HG02588 (cell line): ENCODE measurements at regions not wholly inside any gene's neighbourhood (a gene's known extent, or its start where the extent isn't known, plus 50 kb on each side); places are given as distances from the start of the nearest gene placed in this dataset.

Experiments used
- ATAC-seq: cut with Tn5 transposase; IDR thresholded peaks from one replicate; pipeline ENCODE4 v1.9.1; 2021; ENCODE audit warnings: mild to moderate bottlenecking, moderate library complexity; ENCODE audit not compliant: unreplicated experiment

DNA sequence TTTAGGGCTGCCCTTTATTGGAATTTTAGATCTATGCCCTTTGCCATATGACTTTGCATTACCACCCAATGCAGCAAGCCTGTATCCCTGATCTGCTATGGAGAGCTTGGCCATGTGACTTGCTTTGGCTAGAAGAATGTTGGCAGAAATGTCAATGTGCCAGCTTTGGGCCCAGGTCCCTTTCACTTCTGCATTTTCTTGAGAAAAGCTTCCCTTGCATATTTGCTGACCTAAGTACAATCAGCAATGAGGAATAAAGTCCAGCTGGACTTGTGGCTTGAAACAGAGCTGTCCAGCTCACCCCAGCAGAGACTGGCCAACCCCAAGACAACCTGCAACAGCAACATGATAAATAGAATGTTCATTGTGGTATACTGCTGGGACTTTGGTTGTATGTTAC is 135.9 kb downstream of the PAH start:
- ATAC-seq: no peak

DNA sequence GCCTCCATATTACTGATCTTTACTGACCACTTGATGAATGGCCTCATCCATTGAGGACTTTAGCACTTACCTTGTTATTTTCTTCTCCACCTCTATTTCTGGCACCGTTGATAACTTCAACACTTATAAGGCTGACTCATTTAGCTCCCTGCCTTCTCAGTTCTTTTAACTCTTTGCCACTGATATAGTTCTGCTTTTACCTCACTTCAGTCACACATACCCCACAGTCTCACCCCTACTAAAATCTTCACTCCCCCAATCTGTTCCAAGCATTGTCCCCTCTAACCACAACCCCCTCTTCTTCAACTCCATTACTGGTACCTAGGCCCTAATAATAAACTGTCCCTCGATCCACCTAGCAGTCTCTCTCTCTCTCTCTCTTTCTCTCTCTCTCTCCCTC is 141.0 kb downstream of the PAH start:
- ATAC-seq: no peak

DNA sequence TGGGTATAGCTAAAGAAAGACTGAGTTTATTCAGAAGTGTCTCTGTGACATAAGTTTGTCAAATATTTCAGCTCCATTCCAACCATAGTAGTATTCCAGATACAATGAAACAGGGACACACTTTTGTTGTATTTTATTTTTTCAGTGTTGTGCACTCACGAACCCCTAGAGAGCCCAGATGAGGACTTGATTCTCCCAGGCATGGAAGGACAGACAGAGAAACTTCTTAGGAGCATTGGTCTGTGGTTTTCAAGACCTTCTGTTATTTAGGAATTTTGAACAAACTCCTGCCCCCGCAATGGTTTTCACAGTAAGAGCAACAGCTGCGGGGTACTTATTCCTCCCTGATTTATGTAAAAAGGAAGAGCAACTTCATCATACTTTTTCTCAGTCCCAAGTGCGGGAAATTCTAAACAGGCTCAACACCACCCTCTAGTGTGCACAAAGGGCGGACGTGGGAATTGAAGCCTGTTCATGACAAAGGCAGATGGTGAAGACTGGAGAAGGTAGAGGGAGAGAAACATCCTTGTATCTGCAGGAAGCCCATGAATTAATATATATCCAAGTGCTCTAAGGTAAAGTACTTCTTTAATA is 147.6 kb downstream of the PAH start:
- ATAC-seq: no peak

DNA sequence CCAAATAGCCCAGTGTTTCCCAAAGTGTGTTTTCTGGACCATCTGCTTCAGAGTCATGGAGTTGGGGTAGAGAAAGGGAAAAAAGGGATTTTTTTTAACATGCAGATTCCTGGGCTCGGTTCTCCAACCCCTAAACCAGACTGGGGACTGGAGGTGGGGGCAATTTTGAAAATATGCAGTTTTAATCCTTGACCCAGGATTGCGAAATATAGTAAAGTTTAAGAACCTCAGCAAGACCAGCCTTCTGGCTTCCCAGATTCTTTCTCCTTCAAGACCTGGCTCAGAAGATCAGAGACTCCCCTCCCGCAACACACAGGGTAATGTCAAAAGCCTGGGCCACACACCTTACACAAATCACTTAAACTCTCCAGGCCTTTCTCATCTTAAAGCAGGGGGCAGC is 150.1 kb downstream of the PAH start:
- ATAC-seq: no peak

DNA sequence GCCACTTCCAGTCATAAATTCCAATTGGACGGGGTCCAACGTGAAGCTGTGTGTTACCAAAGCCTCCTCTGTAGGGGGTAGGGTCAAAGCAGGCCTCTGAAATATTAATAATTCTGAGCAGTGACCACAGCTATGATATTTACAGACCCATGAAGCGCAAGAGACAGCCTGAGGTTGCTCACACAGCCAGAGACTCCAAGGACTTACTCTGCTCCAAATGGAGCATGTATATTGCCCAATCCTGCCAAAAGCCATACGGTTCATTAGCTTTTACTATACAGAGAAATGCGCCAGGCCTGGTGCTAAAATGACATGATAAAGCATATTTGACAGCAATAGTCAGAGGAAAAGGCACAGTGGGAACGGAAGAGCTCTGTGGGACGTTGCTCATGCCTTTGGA is 151.3 kb downstream of the PAH start:
- ATAC-seq: no peak

DNA sequence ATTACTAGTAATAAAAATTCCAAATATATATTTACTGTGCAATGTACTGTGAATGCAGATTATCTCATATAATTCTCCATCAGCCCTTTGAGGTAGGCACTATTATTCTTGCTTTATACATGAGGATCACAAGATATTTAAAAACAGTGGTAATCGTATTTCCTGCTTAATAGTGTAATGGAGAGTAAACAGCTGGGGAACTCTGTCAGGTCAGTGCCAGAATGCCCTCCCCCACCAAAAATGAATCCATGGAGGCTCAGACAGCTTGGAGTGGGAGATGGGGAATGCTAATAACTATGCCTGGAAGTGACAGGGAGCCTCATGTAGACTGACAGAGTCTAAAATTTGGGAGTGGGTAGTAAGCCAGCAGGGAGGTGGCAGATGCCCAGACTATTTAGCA is 153.6 kb downstream of the PAH start:
- no peak for ATAC-seq

DNA sequence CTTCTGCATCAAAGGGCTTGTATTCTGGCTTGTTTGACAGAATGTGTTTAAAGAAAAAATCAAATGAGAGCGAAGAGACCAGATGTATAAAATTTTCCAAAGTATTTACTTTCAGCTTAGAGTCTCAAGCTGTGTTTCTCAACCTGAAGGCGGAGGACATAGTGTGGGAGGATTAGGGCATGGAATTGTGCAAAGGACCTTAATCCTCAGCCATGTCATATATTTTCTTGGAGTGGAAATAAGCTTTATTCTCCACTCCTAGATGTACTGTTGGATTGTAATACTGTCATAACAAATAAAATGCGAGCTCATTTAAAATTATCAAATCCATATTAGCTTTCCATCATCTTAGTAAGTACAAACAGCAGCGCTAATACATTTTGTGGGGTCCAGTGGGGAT is 154.0 kb downstream of the PAH start:
- no peak for ATAC-seq

DNA sequence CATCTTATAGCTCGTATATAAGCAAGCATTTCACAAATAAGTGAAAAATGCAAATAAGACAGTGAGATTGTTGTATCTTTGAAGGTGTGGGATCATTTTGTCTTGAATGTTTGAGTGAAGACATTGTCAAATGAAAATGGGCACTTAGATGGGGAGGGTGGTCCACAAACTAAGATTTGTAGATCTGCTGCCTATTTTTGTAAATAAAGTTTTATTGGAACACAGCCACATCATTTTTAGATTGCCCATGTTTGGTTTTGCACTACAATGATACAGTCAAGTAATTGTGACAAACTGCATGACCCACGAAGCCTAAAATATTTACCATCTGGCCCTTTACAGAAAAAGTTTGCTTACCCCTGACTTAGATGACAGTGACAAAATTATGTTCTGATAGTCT is 156.7 kb downstream of the PAH start:
- ATAC-seq: no peak

DNA sequence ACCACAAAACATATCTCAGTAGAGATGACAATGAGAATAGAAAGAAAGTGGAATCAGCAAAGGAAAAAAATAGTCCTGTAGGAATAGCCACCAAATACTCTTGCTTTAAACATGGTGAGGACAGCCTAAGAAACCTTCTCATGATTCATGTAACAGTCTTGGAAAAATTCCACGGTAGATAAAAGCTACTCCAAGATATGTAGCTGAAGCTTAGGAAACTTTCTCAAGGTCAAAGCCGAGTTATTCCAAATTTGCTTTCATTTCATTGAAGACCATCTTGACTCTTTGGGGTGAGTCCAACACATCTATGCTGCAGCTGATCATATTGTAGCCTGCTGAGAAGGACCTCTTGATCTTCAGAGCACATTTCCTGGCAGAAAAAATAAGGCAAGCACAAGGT is 157.6 kb downstream of the PAH start:
- no peak for ATAC-seq

DNA sequence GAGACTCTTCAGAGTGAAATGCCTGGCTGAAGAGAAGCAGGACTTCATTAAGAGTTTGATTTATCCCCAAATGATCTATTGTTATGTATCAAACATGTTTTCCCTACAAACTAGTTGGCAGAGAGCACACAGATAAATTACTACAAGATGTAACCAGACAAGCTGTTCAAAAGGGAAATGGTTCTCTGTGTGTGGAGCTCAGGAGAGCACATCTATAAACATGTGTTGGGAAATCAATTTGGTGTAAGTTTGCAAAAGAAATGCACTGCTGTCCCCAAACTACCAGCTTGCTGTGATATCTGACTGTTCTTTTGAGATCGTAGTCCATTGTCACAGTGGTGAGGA is 159.2 kb downstream of the PAH start:
- ATAC-seq: no peak

DNA sequence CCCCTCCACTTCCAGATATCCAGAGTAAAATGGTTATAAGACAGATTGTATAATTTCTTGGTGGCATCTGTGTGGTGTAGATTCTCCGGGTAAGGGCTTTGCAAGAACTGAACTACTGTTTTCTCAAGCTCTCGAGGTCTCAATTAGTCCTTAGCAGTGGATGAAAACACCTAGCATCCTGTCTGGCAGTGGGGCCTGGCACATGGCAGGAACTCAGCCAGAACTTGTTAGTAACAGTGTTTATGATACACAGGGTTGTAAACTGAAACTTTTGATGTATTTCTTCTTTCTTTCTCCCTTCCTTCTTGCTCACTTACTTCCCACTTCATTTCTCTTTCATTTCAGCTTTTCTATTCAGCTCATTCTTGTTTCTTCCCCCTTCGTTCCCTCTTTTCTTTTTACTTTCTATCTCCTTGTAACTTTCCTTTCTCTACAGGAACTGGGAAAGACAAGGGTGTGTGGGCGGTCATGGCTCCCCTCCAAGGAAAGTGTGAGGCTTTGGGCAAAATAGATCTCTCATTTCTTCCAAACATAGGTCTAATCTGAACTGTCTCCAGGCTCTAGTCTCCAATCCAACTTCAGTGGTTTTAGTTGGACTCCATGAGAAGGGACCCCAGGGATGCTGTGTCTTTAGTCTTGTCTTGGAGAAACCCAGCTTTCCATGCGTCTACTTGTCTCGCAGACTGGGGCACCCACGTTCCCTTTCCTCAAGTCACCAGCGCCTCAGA is 159.7 kb downstream of the PAH start:
- ATAC-seq: no peak

DNA sequence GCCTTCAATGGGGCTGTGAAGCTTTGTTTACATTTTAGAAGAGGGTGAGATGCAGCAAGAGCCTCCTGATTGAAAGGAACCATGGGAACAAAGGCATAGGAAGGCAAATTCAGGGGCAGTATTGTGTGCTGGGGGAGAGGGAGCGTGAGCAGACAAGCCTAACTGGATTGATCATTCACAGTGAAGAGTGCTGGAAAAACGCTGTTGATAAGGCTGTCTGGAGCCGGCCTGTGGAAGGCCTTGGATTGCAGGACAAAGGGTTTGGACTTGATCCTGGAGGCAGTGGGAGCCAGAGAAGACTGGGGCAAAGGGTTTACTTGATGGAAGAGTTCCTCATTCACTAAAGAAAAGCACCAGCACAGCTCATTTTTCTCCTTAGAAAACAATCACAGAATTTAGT is 160.5 kb downstream of the PAH start:
- no peak for ATAC-seq

DNA sequence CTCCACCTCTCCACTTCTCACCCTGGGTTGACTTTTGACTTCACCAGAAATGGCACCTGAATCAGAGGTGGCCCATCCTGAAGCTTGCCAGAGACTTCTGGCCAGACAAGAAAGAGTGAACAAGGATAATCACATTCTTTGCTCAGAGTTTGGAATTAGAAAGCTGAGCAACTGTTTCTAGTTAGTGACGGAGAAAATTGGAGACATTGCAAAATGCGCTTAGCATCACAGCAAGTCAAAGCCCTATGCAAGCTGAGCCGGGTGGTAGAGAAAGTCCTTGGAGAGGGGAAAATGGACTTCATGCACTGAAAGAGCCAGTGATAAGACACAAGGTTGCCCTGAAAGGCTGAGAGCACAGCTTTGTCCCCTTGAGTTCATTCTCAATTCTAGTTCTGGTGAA is 161.8 kb downstream of the PAH start:
- no peak for ATAC-seq

DNA sequence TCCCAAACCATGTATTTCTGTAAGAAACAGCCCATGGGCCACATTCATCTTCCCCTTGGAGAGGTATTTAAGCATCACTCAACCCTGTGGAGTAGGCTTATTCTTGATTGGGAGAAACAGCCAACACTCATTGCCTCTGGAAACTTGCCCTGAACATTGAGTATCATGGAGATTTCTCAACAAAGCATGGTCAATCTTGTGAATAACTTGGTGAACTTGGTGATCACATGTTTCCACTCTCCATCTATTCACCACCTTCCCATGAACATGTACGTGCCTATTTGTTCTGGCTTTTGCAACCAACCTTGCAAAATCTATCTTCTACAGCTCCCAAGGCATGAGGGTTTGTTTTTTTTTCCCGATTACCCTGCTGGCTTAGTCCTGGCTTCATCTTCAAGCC is 163.2 kb downstream of the PAH start:
- no peak for ATAC-seq

DNA sequence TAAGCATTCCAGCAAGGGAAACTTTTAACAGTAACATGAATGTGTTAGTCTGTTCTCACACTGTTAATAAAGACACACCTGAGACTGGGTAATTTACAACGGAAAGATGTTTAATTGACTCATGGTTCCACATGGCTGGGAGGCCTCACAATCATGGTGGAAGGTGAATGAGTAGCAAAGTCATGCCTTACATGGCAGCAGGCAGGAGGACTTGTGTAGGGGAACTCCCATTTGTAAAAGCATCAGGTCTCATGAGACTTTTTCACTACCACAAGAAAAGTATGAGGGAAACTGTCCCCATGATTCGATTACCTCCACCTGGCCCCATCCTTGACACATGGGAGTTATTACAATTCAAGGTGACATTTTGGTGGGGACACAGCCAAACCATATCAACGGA is 168.3 kb downstream of the PAH start:
- no peak for ATAC-seq

DNA sequence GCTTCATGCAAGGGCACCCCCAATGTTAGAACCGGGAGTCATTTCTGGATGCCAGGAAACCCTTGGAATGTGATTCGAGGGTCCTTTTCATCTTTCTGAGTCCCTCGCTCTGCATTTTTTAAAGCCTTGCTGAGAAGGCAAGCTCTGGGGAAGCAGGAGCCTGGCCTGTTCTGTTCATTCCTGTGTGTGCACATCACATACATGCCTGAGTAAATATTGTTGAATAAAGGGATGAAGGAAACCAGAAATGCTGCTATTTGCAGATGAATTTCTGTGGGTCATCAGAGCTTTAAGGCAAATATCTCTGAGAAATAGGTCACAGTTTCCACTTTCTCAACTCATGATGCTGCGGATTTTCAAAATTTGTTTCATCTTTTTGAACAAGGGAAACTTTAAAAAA is 170.1 kb downstream of the PAH start:
- ATAC-seq: no peak

DNA sequence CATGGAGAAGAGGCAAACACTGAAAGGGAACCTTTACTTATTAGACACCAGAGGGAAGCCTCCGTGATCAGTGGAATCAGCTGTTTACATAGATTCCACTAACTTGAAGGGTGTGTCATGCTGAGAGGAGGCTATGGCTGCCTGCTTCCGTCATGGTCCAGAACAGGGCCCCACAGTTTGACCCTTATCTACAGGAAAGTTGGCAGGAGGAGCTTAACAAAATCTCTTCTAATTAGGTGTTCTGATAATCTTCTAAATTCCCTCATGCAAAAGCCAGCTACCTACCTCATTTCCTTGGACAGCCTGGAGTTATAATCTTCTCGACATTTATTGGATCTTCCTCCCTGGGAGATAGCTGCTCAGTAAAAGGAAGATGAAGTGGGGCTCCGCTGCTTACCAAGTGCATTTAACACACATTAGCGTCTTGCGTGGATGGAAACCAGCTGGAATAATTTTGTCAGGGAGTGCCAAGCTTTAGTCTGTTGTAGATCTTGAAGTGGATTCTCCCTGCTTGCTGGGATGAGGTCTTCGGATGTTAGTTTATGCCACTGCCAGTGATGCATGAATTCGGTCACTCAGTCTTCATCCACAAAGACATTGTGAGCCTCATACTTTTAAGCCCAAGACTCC is 171.0 kb downstream of the PAH start:
- no peak for ATAC-seq

DNA sequence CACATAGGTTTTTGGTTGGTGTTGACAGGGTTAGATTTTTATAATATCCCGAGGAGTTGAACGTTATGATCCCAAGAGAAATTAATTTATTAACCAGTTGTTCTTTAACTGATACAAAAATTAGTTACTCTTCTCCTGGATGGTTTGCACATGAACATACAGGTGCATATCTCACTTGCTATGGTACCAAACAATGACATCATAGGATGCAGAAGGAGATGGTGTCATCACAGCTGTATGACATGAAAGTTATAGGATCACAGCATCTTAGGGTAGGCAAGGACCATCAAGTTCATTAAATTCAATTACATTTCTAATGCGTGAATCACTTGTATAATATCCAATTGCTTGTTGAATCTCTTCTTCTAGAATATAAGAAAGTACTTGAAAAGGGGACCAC is 175.8 kb downstream of the PAH start:
- ATAC-seq: no peak

DNA sequence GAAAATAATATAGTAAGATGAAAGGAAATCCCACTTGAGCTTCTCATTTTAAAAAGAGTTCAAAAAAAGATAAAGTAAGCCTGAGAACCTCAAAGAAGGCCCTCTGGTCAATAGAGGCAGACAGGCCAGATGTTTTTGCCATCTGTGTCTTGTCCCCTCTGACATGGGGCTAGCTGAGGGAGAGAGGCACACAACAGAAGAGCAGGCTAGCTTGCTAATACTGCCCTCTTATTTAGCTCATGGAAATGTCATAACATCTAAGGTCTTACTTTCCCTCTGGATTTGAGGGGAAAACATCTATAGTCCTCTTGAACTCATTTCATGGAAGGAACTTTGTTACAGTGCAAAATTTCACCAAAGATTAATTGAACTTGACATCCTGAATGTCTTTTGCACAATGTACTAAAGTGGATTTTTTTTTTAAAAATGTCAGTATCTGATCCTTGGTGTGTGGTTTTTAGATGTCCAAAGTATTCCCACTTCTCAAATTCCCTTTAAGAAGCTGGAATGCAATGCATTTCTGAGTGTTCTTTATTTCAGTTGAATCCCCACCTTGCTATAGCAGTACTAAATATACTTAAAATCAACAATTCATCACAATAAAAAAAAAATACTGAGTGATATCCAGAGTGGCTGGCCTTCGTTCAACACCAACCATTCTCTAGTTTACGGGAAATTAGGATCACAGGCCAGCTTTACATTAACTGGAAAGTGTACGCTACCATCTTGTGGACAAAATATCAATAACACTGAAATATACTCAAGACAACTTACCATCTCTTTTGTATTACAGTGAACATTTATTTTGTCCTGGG is 176.7 kb downstream of the PAH start:
- ATAC-seq: no peak

DNA sequence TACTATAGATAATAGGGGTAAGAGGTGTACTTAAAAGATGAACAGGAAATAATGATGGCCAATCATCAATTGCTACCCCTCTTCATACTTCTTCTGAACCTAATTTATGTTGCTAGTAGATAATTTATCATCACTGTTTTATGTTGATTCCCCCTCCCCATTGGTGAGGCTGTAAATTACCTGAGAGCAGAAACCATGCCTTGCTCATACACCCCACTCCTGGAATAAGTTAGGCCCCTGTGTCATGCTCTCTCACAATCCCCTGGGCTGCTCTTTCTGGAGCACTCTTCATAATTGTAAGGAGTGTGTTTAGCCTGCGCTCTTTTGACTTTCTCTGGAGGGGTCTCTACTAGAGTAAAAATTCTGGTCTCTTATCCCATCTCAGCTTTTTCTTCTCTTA is 180.7 kb downstream of the PAH start:
- no peak for ATAC-seq

DNA sequence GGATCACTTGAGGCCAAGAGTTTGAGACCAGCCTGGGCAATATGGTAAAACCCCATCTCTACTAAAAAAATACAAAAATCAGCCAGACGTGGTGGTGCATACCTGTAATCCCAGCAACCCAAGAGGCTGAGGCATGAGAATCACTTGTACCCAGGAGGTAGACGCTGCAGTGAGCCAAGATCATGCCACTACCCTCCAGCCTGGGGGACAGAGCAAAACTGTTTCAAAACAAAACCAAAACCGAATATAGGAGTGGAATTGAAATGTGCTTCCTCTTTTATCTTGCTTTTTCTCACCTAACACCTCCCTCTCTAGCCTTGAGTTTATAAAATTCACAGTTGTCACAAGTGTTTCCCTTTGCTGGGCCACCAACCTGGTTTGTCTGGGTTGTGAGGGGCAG is 181.9 kb downstream of the PAH start:
- peak; percentile 97 for ATAC-seq

DNA sequence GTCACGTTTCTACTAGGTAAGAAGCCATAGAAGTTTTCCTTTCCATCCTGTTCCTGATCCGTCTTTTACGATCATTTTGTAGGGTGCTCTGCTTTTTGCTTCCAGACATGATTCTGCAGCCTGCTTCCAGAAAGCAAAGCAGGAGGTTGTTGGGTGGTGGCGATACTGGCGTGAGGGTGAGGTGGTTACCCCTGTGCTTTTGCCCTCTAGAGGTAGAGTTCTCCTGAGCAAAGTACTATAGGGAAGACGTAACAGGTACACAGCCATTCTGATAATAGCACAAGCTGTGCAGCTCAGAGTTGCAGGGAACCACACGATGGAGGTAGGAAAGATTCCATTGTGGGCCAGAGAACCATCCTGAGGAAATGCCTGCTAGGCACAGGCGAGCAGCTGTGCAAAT is 186.0 kb downstream of the PAH start:
- ATAC-seq: no peak
